Parathyroid adenoma (tissue), 2 donors: ENCODE measurements at regions not wholly inside any gene's neighbourhood (a gene's known extent, or its start where the extent isn't known, plus 50 kb on each side); places are given as distances from the start of the nearest gene placed in this dataset.

Experiments used
- H2AFZ ChIP-seq: fragments of 300-600 bp; sonication (generic); one replicate; pipeline ENCODE4 v1.7.0; 2017; ENCODE audit warnings: antibody characterized with exemption, mild to moderate bottlenecking
- H3K27ac ChIP-seq: fragments of 300-600 bp; sonication (generic); one replicate; pipeline ENCODE4 v1.7.0; 2017
- H3K27me3 ChIP-seq: fragments of 300-600 bp; sonication (generic); one replicate; pipeline ENCODE4 v1.7.0; 2017; ENCODE audit warnings: low read length; ENCODE audit not compliant: control insufficient read depth, insufficient read depth
- H3K36me3 ChIP-seq: fragments of 300-600 bp; sonication (generic); one replicate; pipeline ENCODE4 v1.7.0; 2017; ENCODE audit warnings: low read length; ENCODE audit not compliant: control insufficient read depth, insufficient read depth
- H3K4me1 ChIP-seq: fragments of 300-600 bp; sonication (generic); one replicate; pipeline ENCODE4 v1.7.0; 2017; ENCODE audit warnings: control low read depth
- H3K4me2 ChIP-seq: fragments of 300-600 bp; sonication (generic); one replicate; pipeline ENCODE4 v1.7.0; 2017; ENCODE audit warnings: low read length
- H3K4me3 ChIP-seq: fragments of 300-600 bp; sonication (generic); one replicate; pipeline ENCODE4 v1.7.0; 2017; ENCODE audit warnings: low read depth, low read length
- H3K79me2 ChIP-seq: fragments of 300-600 bp; sonication (generic); one replicate; pipeline ENCODE4 v1.7.0; 2017; ENCODE audit warnings: control low read depth
- H3K9ac ChIP-seq: fragments of 300-600 bp; sonication (generic); one replicate; pipeline ENCODE4 v1.7.0; 2017; ENCODE audit warnings: mild to moderate bottlenecking
- H3K9me3 ChIP-seq: fragments of 300-600 bp; sonication (generic); one replicate; pipeline ENCODE4 v1.7.0; 2017; ENCODE audit warnings: low read length; ENCODE audit not compliant: control insufficient read depth
- CTCF ChIP-seq: fragments of 300-600 bp; sonication (generic); IDR thresholded peaks from one replicate; pipeline ENCODE4 v1.7.0; 2017; ENCODE audit warnings: antibody characterized with exemption, mild to moderate bottlenecking
- donor health status: primary hyperparathyroidism.

DNA sequence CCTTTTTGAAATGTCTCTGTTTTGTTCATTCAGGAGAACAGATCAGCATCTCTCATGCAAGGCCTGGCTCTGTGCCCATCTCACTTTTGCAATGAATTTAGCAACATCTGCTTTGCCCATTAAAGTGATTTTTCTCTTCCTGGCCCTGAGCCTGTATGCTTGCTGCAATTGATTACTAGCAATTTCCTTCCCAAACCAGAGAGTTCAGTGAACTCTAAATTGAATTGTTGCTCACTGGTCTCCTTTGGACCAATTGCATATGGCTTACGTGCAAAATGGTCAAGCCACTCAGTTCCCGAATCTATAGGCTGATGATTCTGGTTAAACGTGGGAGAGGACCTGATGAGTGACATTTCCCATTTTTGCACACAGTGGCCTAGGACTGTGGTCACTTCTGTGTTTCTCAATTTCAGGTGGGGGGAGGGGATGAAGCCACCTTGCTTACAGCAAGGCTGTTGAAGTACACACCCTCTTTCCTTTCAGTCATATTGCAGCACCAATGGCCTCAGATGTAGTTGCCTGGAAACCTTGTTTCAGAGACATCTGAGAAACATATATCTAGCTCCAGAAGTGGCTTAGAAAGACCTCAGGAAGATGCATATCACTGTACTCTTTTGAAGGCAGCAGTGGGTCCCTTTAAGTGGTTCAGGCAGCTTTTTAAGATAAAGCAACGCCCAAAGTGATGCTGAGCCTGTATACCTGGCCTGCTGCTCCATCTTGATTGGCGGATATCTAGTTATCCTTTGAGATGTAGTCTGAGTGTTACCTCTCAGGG, 201.4 kb downstream of the PTEN start:
- Histone ChIP-seq H3K4me1 (peaks cover 3% of the 10 kb centered on the region), H3K9me3 (no peaks in the 10 kb centered on the region), H3K27ac (no peak overlapping the region), H2AFZ (no peak overlapping the region), H3K4me2 (no peak overlapping the region), H3K9ac (no peak overlapping the region), H3K79me2 (no peaks in the 10 kb centered on the region), H3K27me3 (no peaks in the 10 kb centered on the region), H3K4me3 (no peak overlapping the region), H3K36me3 (no peaks in the 10 kb centered on the region)
- TF ChIP-seq CTCF = no peak

GRCh38 chr10:88065383-88066049, 202.1 kb downstream of the PTEN start:
- H3K27ac ChIP-seq = no peak overlapping the region
- H3K4me2 ChIP-seq = no peak overlapping the region
- peaks cover 3% of the 10 kb centered on the region for H3K4me1 ChIP-seq
- H3K9ac ChIP-seq = no peak overlapping the region
- H2AFZ ChIP-seq = no peak overlapping the region
- TF ChIP-seq CTCF = no peak
- no peaks in the 10 kb centered on the region for H3K79me2 ChIP-seq
- no peaks in the 10 kb centered on the region for H3K27me3 ChIP-seq
- H3K36me3 ChIP-seq = no peaks in the 10 kb centered on the region
- H3K4me3 ChIP-seq = no peak overlapping the region
- H3K9me3 ChIP-seq = no peaks in the 10 kb centered on the region

GRCh38 chr10:88066319-88066718, 202.9 kb downstream of the PTEN start:
- H3K27me3 ChIP-seq = no peaks in the 10 kb centered on the region
- H2AFZ ChIP-seq = no peak overlapping the region
- H3K4me1 ChIP-seq = peaks cover 3% of the 10 kb centered on the region
- TF ChIP-seq CTCF = no peak
- H3K4me2 ChIP-seq = no peak overlapping the region
- H3K36me3 ChIP-seq = no peaks in the 10 kb centered on the region
- no peak overlapping the region for H3K27ac ChIP-seq
- no peaks in the 10 kb centered on the region for H3K9me3 ChIP-seq
- H3K4me3 ChIP-seq = no peak overlapping the region
- H3K9ac ChIP-seq = no peak overlapping the region
- no peaks in the 10 kb centered on the region for H3K79me2 ChIP-seq

DNA sequence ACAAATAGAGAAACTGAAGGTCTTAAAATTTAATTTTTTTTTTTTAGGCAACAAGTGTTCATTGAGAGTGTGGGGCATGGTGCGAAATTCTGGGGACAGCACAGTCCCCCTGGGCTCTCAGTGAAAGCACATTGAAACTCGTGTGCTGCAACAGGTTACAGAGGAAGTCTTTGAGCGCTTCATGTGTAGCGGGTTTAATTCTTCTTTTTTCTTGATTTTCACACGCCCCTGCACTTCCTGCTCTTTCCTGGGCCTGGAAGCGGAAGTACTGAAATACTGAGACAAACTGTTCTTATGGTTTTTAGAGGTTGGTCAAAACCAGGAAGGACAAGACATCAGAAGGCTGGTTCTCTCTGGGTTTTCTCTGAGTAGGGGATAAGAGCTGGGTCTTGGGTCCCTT, 203.5 kb downstream of the PTEN start:
- Histone ChIP-seq H3K9ac (no peak overlapping the region), H3K27ac (no peak overlapping the region), H2AFZ (no peak overlapping the region)

More for the DNA sequence above, 203.5 kb downstream of the PTEN start:
- TF ChIP-seq CTCF = no peak
- Histone ChIP-seq H3K4me1 (peaks cover 3% of the 10 kb centered on the region), H3K9me3 (no peaks in the 10 kb centered on the region), H3K27me3 (no peaks in the 10 kb centered on the region), H3K79me2 (no peaks in the 10 kb centered on the region), H3K4me2 (no peak overlapping the region), H3K36me3 (no peaks in the 10 kb centered on the region), H3K4me3 (no peak overlapping the region)
